Keratinocyte (primary cell): ENCODE measurements at regions not wholly inside any gene's neighbourhood (a gene's known extent, or its start where the extent isn't known, plus 50 kb on each side); places are given as distances from the start of the nearest gene placed in this dataset.

Experiments used
- DNase-seq: peaks from one replicate; pipeline ENCODE4 v3.0.0-alpha.2; 2011; ENCODE audit warnings: low read depth, missing footprints, low spot score
- FAIRE-seq: peaks from 2 replicates; lab custom pipeline; 2011; peaks lifted over from hg19 to GRCh38; lab: Jason Lieb, UNC
- H2AFZ ChIP-seq: 2 replicates; pipeline ENCODE4 v1.6.0; 2012; ENCODE audit warnings: low read length, control low read depth, inconsistent platforms; ENCODE audit not compliant: control insufficient read depth
- H3K27ac ChIP-seq: 2 replicates; pipeline ENCODE4 v1.5.1; 2011; ENCODE audit warnings: low read length; ENCODE audit not compliant: control insufficient read depth, insufficient read depth
- H3K27me3 ChIP-seq: 3 replicates; pipeline ENCODE4 v1.6.0; 2011; ENCODE audit warnings: low read length; ENCODE audit not compliant: control insufficient read depth, insufficient read depth; ENCODE audit errors: extremely low read depth
- H3K36me3 ChIP-seq, 2 experiments: 2 replicates in 1 of 2; 3 replicates in 1 of 2; pipeline ENCODE4 v1.5.1; 2011; ENCODE audit warnings: low read length in 2 of 2, mild to moderate bottlenecking in 1 of 2; ENCODE audit not compliant: control insufficient read depth in 2 of 2, insufficient read depth in 2 of 2; ENCODE audit errors: extremely low read depth in 1 of 2
- H3K4me1 ChIP-seq: 3 replicates; pipeline ENCODE4 v1.5.1; 2011; ENCODE audit warnings: low read length; ENCODE audit not compliant: control insufficient read depth, insufficient read depth; ENCODE audit errors: extremely low read depth
- H3K4me2 ChIP-seq: 3 replicates; pipeline ENCODE4 v1.6.0; 2011; ENCODE audit warnings: low read depth, low read length; ENCODE audit not compliant: control insufficient read depth, insufficient read depth; ENCODE audit errors: extremely low read depth
- H3K4me3 ChIP-seq, 3 experiments: fragments of 200-600 bp in 1 of 3; sonication (generic) in 1 of 3; 2 replicates in 2 of 3; 3 replicates in 1 of 3; pipeline ENCODE4 v1.5.1; 2011 to 2016; ENCODE audit warnings: low read length in 3 of 3, mild to moderate bottlenecking in 3 of 3, control low read depth in 2 of 3, inconsistent platforms in 1 of 3, low read depth in 1 of 3, mixed read lengths in 1 of 3, mixed run types in 1 of 3, moderate library complexity in 1 of 3; ENCODE audit not compliant: control insufficient read depth in 2 of 3, insufficient read depth in 2 of 3; ENCODE audit errors: extremely low read depth in 1 of 3
- H3K79me2 ChIP-seq: 2 replicates; pipeline ENCODE4 v1.6.0; 2012; ENCODE audit warnings: low read length; ENCODE audit not compliant: control insufficient read depth, insufficient read depth
- H3K9ac ChIP-seq: 3 replicates; pipeline ENCODE4 v1.6.0; 2011; ENCODE audit warnings: low read length; ENCODE audit not compliant: control insufficient read depth, insufficient read depth; ENCODE audit errors: extremely low read depth
- H3K9me1 ChIP-seq: 3 replicates; pipeline ENCODE4 v1.6.0; 2011; ENCODE audit warnings: low read length; ENCODE audit not compliant: control insufficient read depth, insufficient read depth; ENCODE audit errors: extremely low read depth
- H3K9me3 ChIP-seq: 2 replicates; pipeline ENCODE4 v1.5.1; 2012; ENCODE audit warnings: low read depth, low read length; ENCODE audit not compliant: control insufficient read depth
- H4K20me1 ChIP-seq: 3 replicates; pipeline ENCODE4 v1.6.0; 2011; ENCODE audit warnings: low read length; ENCODE audit not compliant: control insufficient read depth, insufficient read depth; ENCODE audit errors: extremely low read depth
- EZH2 ChIP-seq: IDR thresholded peaks from one replicate; pipeline ENCODE4 v1.6.1; 2012; ENCODE audit warnings: inconsistent platforms, mild to moderate bottlenecking, low read length, moderate library complexity
- dilution Hi-C: fragments of 300-500 bp; cut with MboI; formaldehyde crosslinking; loops from one replicate; pipeline ENCODE4 v1.7.0; 2020; ENCODE audit warnings: low sequenced_read_pairs; ENCODE audit not compliant: extremely low pct_ligation_motif_present
- TF ChIP-seq, protein P1 (sequence below), 3 experiments: IDR thresholded peaks in 1 of 3; conservative IDR thresholded peaks in 1 of 3; optimal IDR thresholded peaks in 1 of 3; 2 replicates in 2 of 3; 3 replicates in 1 of 3; pipeline versions ENCODE3 to v1.5.1; 2011; ENCODE audit warnings: low read length in 3 of 3, mild to moderate bottlenecking in 3 of 3, moderate library complexity in 2 of 3, control low read depth in 1 of 3, inconsistent platforms in 1 of 3; ENCODE audit not compliant: insufficient read depth in 2 of 3; ENCODE audit errors: extremely low read depth in 1 of 3

- no peak for DNase-seq
- no peaks in the 10 kb centered on the region for H3K9me1 ChIP-seq
- H3K27me3 ChIP-seq, result no peaks in the 10 kb centered on the region
- H3K36me3 ChIP-seq, result no peaks in the 10 kb centered on the region
- no peak for TF ChIP-seq EZH2
- TF ChIP-seq, protein P1, sequence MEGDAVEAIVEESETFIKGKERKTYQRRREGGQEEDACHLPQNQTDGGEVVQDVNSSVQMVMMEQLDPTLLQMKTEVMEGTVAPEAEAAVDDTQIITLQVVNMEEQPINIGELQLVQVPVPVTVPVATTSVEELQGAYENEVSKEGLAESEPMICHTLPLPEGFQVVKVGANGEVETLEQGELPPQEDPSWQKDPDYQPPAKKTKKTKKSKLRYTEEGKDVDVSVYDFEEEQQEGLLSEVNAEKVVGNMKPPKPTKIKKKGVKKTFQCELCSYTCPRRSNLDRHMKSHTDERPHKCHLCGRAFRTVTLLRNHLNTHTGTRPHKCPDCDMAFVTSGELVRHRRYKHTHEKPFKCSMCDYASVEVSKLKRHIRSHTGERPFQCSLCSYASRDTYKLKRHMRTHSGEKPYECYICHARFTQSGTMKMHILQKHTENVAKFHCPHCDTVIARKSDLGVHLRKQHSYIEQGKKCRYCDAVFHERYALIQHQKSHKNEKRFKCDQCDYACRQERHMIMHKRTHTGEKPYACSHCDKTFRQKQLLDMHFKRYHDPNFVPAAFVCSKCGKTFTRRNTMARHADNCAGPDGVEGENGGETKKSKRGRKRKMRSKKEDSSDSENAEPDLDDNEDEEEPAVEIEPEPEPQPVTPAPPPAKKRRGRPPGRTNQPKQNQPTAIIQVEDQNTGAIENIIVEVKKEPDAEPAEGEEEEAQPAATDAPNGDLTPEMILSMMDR (optimal IDR thresholded peaks at IDR 0.05 in 1 of 3, IDR thresholded peaks at IDR 0.05 in 1 of 3, conservative IDR thresholded peaks at IDR 0.05 in 1 of 3; ENCODE audit: extremely low read depth in 1 of 3, insufficient read depth in 2 of 3, low read length in 3 of 3), result no peak
- no peak overlapping the region for H3K4me3 ChIP-seq
- no peaks in the 10 kb centered on the region for H3K79me2 ChIP-seq
- dilution Hi-C loops, result no loop called here
- H3K9ac ChIP-seq, result no peak overlapping the region
- FAIRE-seq, result no peak
- no peaks in the 10 kb centered on the region for H3K4me1 ChIP-seq
- H3K27ac ChIP-seq, result no peak overlapping the region
- no peaks in the 10 kb centered on the region for H3K9me3 ChIP-seq
- no peak overlapping the region for H3K4me2 ChIP-seq
- H2AFZ ChIP-seq, result no peak overlapping the region
- H4K20me1 ChIP-seq, result no peaks in the 10 kb centered on the region
These were observed 262.6 kb upstream of the DDX18 start for GRCh38 chr2:117551858-117552257.

GRCh38 chr2:117553448-117553847 is 261.0 kb upstream of the DDX18 start:
- Histone ChIP-seq H3K4me2 (no peak overlapping the region), H3K9ac (no peak overlapping the region), H3K4me3 (no peak overlapping the region), H2AFZ (no peak overlapping the region), H3K9me1 (no peaks in the 10 kb centered on the region), H3K27ac (no peak overlapping the region), H4K20me1 (no peaks in the 10 kb centered on the region), H3K79me2 (no peaks in the 10 kb centered on the region), H3K27me3 (no peaks in the 10 kb centered on the region), H3K36me3 (no peaks in the 10 kb centered on the region), H3K9me3 (no peaks in the 10 kb centered on the region), H3K4me1 (no peaks in the 10 kb centered on the region)
- DNase-seq (no peak), FAIRE-seq (no peak)
- no peak for TF ChIP-seq EZH2
- TF ChIP-seq, protein P1 (optimal IDR thresholded peaks at IDR 0.05 in 1 of 3, IDR thresholded peaks at IDR 0.05 in 1 of 3, conservative IDR thresholded peaks at IDR 0.05 in 1 of 3; ENCODE audit: extremely low read depth in 1 of 3, insufficient read depth in 2 of 3, low read length in 3 of 3), result no peak
- dilution Hi-C loops, result no loop called here
